OCI-LY7 (cell line): ENCODE measurements at regions not wholly inside any gene's neighbourhood (a gene's known extent, or its start where the extent isn't known, plus 50 kb on each side); places are given as distances from the start of the nearest gene placed in this dataset.

Source experiments
- BruUV-seq: library from RNA; stranded (reverse); fragments of 400-500 nt; replicated peaks from 2 replicates; lab custom pipeline; 2021; lab: Mats Ljungman, UMichigan
- CTCF ChIA-PET: fragments of 300-600 bp; sonication (Branson Sonifier 250); formaldehyde crosslinking; loops from one replicate; lab custom pipeline; 2022; ENCODE audit warnings: antibody characterized with exemption; ENCODE audit not compliant: unreplicated experiment; lab: Charles Lee
- POLR2A ChIA-PET: fragments of 300-600 bp; sonication (Branson Sonifier 250); formaldehyde crosslinking; loops from one replicate; lab custom pipeline; 2022; ENCODE audit warnings: antibody characterized with exemption; lab: Charles Lee
- DNase-seq: peaks from one replicate; pipeline ENCODE4 v3.0.0-alpha.2; 2015; ENCODE audit warnings: low spot score
- H2AFZ ChIP-seq: fragments of 200-600 bp; sonication (generic), shearing (Covaris generic); 2 replicates; pipeline ENCODE4 v1.6.1; 2014; ENCODE audit warnings: mild to moderate bottlenecking, antibody characterized with exemption, low read length, moderate library complexity
- H3K27ac ChIP-seq: fragments of 200-600 bp; sonication (generic); 2 replicates; pipeline ENCODE4 v1.5.1; 2014; ENCODE audit warnings: mixed run types, low read depth, mild to moderate bottlenecking, moderate library complexity, low read length, inconsistent platforms; ENCODE audit not compliant: poor library complexity, severe bottlenecking
- H3K36me3 ChIP-seq: fragments of 200-600 bp; sonication (generic); 2 replicates; pipeline ENCODE4 v1.6.1; 2014; ENCODE audit warnings: mild to moderate bottlenecking, antibody characterized with exemption, low read length, moderate library complexity, mixed read lengths; ENCODE audit not compliant: insufficient read depth
- H3K4me1 ChIP-seq: fragments of 200-600 bp; sonication (generic); 2 replicates; pipeline ENCODE4 v1.5.1; 2014; ENCODE audit warnings: mild to moderate bottlenecking, low read length; ENCODE audit not compliant: insufficient read depth, poor library complexity, severe bottlenecking
- H3K4me2 ChIP-seq: fragments of 200-600 bp; sonication (generic); 2 replicates; pipeline ENCODE4 v1.6.1; 2014; ENCODE audit warnings: mild to moderate bottlenecking, low read length
- H3K4me3 ChIP-seq: fragments of 200-600 bp; sonication (generic); 2 replicates; pipeline ENCODE4 v1.5.1; 2014; ENCODE audit warnings: mild to moderate bottlenecking, low read depth, low read length; ENCODE audit not compliant: poor library complexity, severe bottlenecking
- H3K79me2 ChIP-seq: fragments of 200-600 bp; sonication (generic); 2 replicates; pipeline ENCODE4 v1.6.1; 2016; ENCODE audit warnings: low read depth, mild to moderate bottlenecking, low read length, moderate library complexity, mixed read lengths; ENCODE audit not compliant: insufficient read depth
- H3K9me2 ChIP-seq: fragments of 200-600 bp; sonication (generic); 2 replicates; pipeline ENCODE4 v1.6.1; 2016; ENCODE audit warnings: mild to moderate bottlenecking, low read length, mixed read lengths; ENCODE audit not compliant: insufficient read depth
- H3K9me3 ChIP-seq: fragments of 200-600 bp; sonication (generic); 2 replicates; pipeline ENCODE4 v1.6.1; 2014; ENCODE audit warnings: mild to moderate bottlenecking, mixed run types, low read length, mixed read lengths
- H4K20me1 ChIP-seq: fragments of 200-600 bp; sonication (generic); 2 replicates; pipeline ENCODE4 v1.6.1; 2014; ENCODE audit warnings: mild to moderate bottlenecking, antibody characterized with exemption, low read length, moderate library complexity, mixed read lengths; ENCODE audit not compliant: insufficient read depth
- EZH2phosphoT487 ChIP-seq: fragments of 200-600 bp; sonication (generic); IDR thresholded peaks from 2 replicates; pipeline ENCODE4 v1.6.1; 2018; ENCODE audit warnings: low read depth, borderline replicate concordance, mild to moderate bottlenecking, mixed run types, antibody characterized with exemption, low read length, moderate library complexity, mixed read lengths
- intact Hi-C: fragments of 100-400 bp; cut with micrococcal nuclease; formaldehyde crosslinking; loops from one replicate; pipeline ENCODE4 v1.10.0; 2022; ENCODE audit not compliant: unreplicated experiment
- TF ChIP-seq, protein P1 (sequence below): fragments of 200-600 bp; sonication (generic); conservative IDR thresholded peaks from 2 replicates; pipeline ENCODE4 v1.5.1; 2014; ENCODE audit warnings: mild to moderate bottlenecking, antibody characterized with exemption, low read length, moderate library complexity, mixed read lengths

DNA sequence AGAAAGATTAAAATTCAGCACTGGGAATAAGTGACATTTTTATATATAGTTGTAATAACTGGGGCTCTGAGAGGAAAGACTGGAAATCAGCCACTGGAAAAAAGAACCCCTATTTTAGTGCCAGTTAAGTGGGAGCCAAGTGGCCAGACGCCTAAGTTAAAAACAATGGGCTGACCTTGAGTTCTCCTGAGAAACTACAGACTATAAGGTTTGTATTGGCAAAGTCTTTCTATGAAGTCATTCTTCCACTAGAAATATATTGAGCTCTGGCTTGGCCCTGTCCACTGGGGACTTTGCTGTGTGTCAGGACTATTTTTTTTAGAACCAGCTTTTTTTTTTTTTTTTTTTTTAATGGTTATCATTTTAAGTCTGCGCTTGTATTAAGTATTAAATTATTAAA, 210.6 kb upstream of the FZD8 start:
- Histone ChIP-seq H3K27ac (no peak overlapping the region), H3K9me3 (no peaks in the 10 kb centered on the region), H3K4me2 (no peak overlapping the region), H4K20me1 (no peaks in the 10 kb centered on the region), H3K36me3 (no peaks in the 10 kb centered on the region), H3K9me2 (no peaks in the 10 kb centered on the region), H3K79me2 (no peaks in the 10 kb centered on the region), H2AFZ (no peak overlapping the region), H3K4me1 (no peaks in the 10 kb centered on the region), H3K4me3 (no peak overlapping the region)
- POLR2A ChIA-PET, result interaction anchor here (0.7 kb wide), 1 partner anchor 723 kb away, joined by 3 read pairs; no protein-coding TSS in a partner anchor
- CTCF ChIA-PET, result no interaction called here
- intact Hi-C loops, result no loop called here
- no TSS peak for BruUV-seq
- TF ChIP-seq EZH2phosphoT487, result no peak
- TF ChIP-seq, protein P1, sequence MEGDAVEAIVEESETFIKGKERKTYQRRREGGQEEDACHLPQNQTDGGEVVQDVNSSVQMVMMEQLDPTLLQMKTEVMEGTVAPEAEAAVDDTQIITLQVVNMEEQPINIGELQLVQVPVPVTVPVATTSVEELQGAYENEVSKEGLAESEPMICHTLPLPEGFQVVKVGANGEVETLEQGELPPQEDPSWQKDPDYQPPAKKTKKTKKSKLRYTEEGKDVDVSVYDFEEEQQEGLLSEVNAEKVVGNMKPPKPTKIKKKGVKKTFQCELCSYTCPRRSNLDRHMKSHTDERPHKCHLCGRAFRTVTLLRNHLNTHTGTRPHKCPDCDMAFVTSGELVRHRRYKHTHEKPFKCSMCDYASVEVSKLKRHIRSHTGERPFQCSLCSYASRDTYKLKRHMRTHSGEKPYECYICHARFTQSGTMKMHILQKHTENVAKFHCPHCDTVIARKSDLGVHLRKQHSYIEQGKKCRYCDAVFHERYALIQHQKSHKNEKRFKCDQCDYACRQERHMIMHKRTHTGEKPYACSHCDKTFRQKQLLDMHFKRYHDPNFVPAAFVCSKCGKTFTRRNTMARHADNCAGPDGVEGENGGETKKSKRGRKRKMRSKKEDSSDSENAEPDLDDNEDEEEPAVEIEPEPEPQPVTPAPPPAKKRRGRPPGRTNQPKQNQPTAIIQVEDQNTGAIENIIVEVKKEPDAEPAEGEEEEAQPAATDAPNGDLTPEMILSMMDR, result no peak
- DNase-seq, result no peak

DNA sequence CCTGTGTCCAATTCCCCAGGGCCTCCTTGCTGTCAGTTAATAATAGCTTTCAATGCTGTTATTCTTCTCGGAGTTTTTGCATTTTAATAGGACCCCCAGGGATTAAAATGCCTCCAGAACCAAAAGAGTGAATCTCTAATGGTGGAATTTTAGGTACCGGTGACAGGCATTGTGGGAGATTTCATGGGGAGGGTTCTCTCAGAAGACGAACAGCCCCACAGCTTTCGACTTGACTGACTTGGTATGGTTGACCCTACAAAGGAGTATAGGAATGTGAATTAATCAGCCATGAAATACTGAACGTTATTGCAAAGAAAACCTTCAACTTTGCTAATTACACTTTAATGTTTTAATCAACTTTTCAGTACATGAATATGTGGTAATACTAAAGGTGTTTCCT, 206.3 kb upstream of the FZD8 start:
- H3K79me2 ChIP-seq, result no peaks in the 10 kb centered on the region
- no peak overlapping the region for H3K27ac ChIP-seq
- H3K9me3 ChIP-seq, result no peaks in the 10 kb centered on the region
- no peaks in the 10 kb centered on the region for H3K4me1 ChIP-seq
- TF ChIP-seq, protein P1, result no peak
- no peak for TF ChIP-seq EZH2phosphoT487
- no peak overlapping the region for H2AFZ ChIP-seq
- H3K9me2 ChIP-seq, result no peaks in the 10 kb centered on the region
- no peak overlapping the region for H3K4me3 ChIP-seq
- DNase-seq, result no peak
- no peaks in the 10 kb centered on the region for H4K20me1 ChIP-seq
- POLR2A ChIA-PET, result interaction anchor here (0.6 to 0.7 kb wide), 3 partner anchors 26 to 631 kb away, joined by 3 to 4 read pairs (median 4); no protein-coding TSS in a partner anchor
- BruUV-seq, result no TSS peak
- intact Hi-C loops, result no loop called here
- CTCF ChIA-PET, result no interaction called here
- no peaks in the 10 kb centered on the region for H3K36me3 ChIP-seq
- no peak overlapping the region for H3K4me2 ChIP-seq

DNA sequence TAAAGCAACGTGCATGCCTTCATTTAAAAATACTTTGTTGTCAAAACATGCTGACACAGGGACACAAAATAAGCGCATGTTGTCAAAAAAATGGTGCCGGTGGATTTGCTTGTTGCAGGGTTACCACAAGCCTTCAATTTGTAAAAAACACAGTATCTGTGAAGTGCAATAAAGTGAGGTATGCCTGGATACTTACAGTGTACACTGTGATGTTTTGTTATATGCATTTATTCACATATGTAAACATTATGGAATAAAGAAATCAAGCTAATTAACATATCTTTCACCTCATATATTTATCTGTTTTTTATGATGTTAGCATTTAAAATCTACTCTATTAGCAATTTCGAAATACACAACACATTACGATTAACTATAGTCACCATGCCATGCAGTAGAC, 202.6 kb upstream of the FZD8 start:
- H2AFZ ChIP-seq, result no peak overlapping the region
- no peak for TF ChIP-seq EZH2phosphoT487
- TF ChIP-seq, protein P1, result no peak
- H3K9me3 ChIP-seq, result no peaks in the 10 kb centered on the region
- intact Hi-C loops, result no loop called here
- no peak overlapping the region for H3K4me2 ChIP-seq
- no peak overlapping the region for H3K27ac ChIP-seq
- no peaks in the 10 kb centered on the region for H3K4me1 ChIP-seq
- H3K36me3 ChIP-seq, result no peaks in the 10 kb centered on the region
- DNase-seq, result no peak
- no peaks in the 10 kb centered on the region for H3K79me2 ChIP-seq
- H3K9me2 ChIP-seq, result no peaks in the 10 kb centered on the region
- POLR2A ChIA-PET, result interaction anchor here (0.6 kb wide), 1 partner anchor 605 kb away, joined by 4 read pairs; no protein-coding TSS in a partner anchor
- CTCF ChIA-PET, result no interaction called here
- no TSS peak for BruUV-seq
- no peak overlapping the region for H3K4me3 ChIP-seq
- H4K20me1 ChIP-seq, result no peaks in the 10 kb centered on the region
